ENCODE measurements at regions not wholly inside any gene's neighbourhood (a gene's known extent, or its start where the extent isn't known, plus 50 kb on each side); places are given as distances from the start of the nearest gene placed in this dataset.

- no peak for TF ChIP-seq CTCF (IDR thresholded peaks at IDR 0.05)
- no peak for TF ChIP-seq POLR2A (IDR thresholded peaks at IDR 0.05)
Measured at GRCh38 chr22:27538666-27539065, 262.9 kb downstream of the MN1 start.

Measured in prostate gland (tissue), 2 donors.